HG03060 (cell line): ENCODE measurements at regions not wholly inside any gene's neighbourhood (a gene's known extent, or its start where the extent isn't known, plus 50 kb on each side); places are given as distances from the start of the nearest gene placed in this dataset.

Experiments used
- ATAC-seq: cut with Tn5 transposase; IDR thresholded peaks from one replicate; pipeline ENCODE4 v1.9.1; 2021; ENCODE audit warnings: low read depth, moderate number of reproducible peaks; ENCODE audit not compliant: unreplicated experiment

DNA sequence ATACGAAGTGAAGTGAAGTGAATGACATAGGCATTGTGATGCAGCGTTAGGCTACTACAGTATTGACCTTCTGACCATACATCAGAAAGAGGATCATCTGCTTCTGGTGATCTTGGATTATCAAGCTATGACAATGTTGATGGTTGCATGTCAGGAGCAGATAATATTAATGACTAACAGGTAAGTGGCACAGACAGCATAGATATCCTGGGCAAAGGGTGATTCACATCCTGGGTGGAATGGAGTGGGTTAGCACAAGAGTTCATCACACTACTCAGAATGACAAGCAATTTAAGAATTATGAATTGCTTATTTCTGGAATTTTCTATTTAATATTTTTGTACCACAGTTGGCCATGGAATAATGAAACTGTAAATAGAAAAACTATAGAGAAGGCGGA, 397.9 kb upstream of the ATP2B1 start:
- ATAC-seq, result no peak

DNA sequence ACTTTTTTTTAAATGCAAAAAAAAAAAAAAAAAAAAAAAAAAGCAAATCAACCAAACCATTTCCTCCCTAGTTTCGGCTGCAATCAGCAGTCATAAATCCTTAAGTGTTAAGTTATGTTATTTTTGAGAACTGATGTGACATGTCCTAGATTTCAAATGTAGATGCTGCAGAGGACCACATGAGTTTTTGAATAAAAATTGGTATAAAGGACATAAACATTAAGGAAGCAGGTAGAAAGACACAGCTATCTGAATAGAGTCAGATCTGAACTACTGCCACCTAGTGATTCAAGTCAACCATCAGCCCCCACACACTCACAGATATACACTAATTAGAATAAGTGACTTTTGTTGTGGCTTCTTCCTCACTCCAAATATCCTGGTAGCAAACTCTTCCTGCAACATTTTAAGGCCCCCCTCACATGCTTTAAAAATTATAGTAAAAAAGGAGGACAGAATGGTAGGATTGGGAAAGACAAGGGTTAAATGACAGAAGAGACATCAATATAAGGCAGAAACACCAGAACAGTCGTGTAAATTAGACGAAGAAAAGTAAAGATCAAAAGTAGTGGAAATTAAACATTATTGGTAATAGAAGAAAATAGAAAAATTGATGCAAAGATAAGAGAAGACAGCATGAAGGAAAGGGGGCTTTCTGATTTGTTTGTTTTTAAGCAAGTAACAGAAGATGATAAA, 394.5 kb upstream of the ATP2B1 start:
- ATAC-seq, result peak; percentile 53

GRCh38 chr12:90100579-90100978, 391.9 kb upstream of the ATP2B1 start:
- no peak for ATAC-seq

DNA sequence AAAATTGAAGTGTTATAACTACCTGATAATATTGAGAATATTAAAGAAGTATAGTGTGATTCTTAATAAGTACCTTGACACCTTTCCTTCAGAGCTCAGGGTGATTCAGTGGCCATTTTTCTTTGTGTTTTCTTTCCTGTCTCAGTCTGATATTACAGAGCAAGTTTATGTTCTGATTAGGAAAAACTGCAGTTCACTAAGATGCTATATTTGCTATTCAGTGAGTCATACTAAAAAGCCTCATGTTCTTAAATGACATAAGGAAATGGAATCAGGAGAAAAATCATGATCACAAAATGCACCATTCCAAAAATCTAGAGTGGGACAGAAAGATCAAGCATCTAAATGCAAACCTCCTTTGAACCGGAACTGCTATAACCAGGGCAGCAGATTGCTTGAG, 390.6 kb upstream of the ATP2B1 start:
- no peak for ATAC-seq

DNA sequence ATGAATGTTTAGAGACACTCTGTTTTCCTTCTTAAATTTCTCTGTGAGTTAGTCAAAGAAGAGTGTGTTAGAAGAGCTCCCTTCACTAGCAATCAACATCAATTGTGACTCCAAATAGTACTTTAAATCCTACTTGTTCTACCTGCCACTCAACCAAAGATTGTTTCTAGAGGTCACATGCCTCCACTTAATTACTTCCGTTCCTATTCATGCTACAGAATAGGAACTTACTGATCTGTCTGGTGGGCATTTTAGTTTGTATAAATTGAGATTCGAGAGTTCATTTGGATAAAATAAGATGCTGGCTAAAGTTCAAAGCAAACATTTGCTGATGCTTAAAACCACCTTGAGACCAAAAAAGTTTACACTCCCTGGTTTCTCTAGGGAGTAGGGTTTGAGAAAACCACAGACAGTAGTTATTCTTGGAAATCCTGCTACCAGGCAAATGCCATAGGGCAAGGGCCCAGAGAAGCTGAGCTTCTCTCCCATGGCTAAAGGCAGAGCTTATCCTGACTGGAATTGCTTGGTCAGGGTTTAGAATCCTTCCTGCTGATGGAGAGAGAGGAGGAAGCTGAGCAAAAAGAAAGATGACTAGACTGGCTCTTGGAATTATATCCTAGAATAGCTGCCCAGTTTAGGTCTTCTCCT, 389.6 kb upstream of the ATP2B1 start:
- no peak for ATAC-seq

- no peak for ATAC-seq
Observed at GRCh38 chr12:90091809-90092208, 383.2 kb upstream of the ATP2B1 start.

GRCh38 chr12:90090929-90091651, 382.5 kb upstream of the ATP2B1 start:
- no peak for ATAC-seq

DNA sequence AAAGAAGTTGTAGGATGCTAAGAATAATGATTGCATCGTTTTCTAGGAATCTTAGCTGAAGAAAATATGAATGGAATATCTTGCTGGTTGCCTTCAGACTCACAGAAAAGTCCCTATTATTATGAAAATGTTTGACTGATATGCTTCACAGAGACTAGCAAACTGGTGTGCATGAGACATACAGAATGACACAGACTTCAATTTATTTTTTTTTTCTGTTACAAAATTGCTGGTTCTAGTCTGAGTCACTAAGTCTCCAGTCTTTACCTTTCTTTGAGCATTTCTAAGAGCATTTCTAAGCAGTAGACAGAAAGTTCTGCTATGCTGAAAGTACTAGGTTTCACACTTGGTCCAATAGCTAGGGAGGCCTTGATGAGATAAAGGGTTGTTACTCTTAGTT, 377.6 kb upstream of the ATP2B1 start:
- ATAC-seq, result no peak

DNA sequence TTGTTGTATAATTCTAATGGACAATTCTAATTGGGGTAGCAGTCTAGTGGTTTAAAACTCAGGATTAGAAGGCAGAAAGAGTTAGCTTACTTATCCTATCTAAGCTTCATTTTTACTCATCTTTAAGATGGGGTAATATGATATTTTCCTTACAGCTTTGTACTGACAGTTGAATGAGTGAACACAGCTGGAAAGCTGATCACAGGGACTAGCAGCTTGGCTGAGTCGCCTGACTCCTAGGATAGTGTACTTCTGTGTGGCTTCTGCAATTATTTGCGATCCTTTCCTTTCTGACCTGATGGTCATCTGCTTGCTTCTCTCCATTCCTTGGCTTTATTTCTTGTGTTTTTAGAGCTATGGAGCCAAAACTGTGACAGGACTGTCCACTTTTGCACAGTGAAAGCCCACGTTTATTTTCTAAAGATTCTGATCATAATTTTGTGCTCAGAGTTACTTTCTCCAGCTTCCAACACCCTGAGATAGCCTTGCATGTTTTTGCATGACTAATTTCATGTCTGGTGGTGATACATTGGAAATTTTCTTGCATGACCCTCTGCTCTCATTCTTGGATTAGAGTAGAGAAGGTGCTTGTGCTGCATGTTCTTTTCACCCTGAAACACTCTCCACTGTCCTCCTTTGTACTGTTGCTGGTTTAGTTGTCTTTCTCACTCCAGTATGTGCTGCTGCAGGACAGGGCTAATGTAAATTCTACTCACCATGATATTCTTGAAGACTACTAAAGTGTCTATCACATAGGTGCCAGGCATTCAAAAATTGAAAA, 377.0 kb upstream of the ATP2B1 start:
- ATAC-seq, result no peak

GRCh38 chr12:90084018-90084417, 375.4 kb upstream of the ATP2B1 start:
- ATAC-seq, result no peak

DNA sequence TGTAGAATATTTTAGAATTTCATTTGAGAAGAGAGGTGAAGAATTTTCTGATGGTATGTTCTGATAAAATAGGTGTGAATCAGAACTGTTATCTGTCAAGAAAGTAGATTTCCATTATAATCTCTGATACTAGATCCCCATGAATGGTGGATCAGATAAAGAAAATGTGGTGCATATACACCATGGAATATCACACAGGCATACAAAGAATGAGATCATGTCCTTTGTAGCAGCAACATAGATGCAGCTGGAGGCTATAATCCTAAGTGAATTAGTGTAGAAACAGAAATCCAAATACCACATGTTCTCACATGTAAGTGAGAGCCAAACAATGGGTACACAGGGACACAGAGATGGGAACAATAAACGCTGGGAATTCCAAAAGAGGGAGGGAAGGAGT, 372.0 kb upstream of the ATP2B1 start:
- ATAC-seq, result no peak

DNA sequence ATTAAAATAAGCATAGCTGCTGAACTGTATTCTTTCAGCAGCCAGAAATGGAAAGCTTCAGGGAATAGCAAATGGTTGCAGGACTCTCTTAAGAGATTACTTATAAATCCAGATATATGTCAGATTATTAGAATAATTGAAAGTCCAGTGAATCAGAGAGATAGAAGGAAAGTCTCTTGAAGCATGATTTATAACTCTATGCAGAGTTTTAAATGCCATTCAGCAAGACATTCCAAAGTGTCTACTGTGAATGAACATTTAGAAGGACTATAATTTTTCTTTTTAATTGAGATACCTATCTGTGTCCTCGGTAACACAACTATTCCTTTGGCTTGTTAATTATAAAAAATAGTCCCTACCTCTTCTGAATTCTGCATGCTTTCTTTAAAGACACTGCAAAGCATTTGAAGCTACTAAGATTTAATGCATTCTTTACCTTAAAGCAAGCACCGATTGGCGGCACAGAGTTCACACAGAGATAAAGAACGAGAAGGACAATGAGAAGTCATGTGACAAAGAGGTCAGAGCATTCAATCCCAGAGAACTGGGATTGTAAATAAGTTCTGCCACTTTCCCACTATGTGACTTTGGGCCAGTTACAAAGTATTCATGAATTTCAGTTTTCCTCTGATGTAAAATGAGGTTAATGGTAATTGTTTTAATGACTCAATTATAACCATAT, 371.0 kb upstream of the ATP2B1 start:
- no peak for ATAC-seq

GRCh38 chr12:90078344-90078743, 369.7 kb upstream of the ATP2B1 start:
- no peak for ATAC-seq

DNA sequence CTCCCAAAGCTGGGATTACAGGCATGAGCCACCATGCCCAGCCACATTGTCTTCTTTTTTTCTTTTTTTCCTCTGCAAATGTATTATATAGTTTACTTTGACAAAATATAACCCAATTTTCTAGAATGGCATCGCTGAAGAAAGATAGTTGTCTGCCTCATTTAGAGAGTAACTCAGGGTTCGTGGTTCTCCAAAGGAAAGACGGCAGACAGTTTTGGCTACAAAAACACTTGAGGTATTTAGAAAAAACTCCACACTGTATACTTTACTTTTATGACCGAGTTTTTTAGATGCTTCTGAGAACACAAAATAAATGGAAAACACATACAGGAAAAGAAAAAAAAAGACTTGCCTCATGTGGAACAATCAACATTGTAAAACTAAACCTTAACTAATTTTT, 369.1 kb upstream of the ATP2B1 start:
- no peak for ATAC-seq

DNA sequence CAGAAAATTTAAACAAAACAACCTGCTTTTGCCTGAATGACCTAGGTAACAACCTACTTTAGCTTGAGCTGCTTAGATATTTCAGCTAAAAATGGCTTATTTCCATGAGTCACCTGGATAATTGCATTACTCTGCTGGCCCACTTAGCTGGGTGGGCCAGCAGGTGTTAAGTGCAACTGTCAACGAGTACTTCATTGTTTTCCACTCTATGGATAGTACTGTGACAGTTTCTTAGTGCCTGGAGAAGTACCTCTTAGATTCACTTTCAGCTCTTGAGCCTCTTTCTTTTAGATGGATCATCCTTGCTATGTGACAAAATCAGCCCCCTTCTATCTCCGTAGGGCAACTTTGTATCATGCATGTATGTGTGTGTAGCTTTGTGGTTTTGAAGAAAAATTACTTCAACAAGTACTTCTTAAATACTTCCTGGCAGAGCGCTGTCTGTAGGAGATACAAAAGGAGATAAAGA, 368.2 kb upstream of the ATP2B1 start:
- ATAC-seq, result no peak

DNA sequence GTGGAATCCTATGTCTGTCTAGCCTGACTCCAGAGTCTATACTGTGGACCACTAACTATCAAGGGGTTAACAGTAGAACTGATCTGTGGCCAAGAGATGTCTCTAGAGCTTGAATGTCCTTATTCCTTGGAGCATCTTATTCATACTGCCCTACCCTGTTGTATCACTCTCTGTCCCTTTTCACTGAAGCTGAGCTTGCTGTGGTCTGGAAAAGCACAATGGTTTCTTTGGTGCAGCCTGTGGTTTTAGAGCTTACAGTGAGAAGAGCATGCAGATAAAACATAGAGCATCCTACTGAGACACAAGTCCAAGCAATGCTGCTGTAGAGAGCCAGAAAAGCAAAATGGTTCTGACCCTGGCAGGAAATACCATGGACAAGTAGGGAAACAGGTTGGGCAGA, 367.0 kb upstream of the ATP2B1 start:
- no peak for ATAC-seq

DNA sequence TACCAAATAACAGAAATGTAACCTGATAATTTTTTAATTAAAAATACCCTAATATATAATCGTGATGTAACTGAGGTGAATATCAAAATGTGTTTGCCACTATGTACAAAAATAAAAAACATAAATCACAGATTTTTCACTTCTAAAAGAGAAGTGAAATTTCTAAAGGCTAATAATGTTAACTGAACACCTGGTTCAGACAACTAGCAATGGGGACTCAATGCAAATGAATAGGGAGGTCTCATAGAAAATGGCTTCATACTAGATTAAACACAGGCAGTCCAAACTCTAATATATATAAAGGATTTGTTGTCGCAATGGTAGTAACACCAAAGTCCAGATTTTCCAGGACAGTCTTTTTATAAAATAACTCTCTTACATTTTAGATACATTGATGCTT, 365.4 kb upstream of the ATP2B1 start:
- ATAC-seq, result no peak

GRCh38 chr12:90071996-90072395, 363.4 kb upstream of the ATP2B1 start:
- ATAC-seq, result no peak

DNA sequence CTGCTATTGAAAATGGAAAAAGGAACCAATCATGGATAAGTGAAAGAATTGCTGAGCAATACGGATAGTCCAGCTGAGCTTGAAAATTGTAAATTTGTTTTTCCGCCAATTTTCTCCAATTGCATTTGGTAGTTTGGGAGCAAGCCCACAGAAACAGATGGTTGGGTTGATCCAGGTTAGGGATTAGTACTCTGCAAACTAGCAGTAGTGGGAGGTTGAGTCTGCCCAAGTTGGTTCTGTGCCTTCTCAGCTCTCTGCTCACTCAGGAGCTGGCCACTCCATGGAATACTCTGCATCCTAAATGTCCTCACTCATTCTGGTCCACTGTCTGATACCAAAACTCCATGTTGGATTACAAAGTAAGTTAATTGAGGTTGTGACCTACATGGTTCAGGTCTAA, 361.1 kb upstream of the ATP2B1 start:
- ATAC-seq, result no peak

GRCh38 chr12:90067791-90068190, 359.2 kb upstream of the ATP2B1 start:
- no peak for ATAC-seq
